ENCODE measurements at regions not wholly inside any gene's neighbourhood (a gene's known extent, or its start where the extent isn't known, plus 50 kb on each side); places are given as distances from the start of the nearest gene placed in this dataset.

DNA sequence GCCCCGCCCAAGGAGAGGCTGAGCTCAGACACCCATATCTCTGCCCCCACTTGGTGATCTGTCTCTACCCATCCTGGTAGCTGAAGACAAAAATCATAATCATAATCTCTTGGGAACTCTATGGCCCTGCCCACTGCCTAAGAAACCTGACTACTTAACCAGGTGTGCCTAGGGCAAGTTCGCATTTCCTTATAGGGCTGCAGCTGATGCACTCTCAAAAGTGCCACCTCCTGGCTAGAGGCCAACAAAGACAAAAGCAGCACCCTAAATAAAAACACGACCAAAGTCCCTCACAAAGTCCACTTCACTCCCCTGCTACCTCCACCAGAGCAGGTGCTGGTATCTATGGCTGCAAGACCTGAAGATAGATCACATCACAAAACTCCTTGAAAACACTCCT is 250.4 kb upstream of the SLITRK3 start:
- no peak overlapping the region for H3K27ac ChIP-seq (ENCODE audit: low read depth, low read length)
- H3K4me3 ChIP-seq (ENCODE audit: low read depth in 1 of 2, low read length in 2 of 2): no peak overlapping the region
- H3K27me3 ChIP-seq (ENCODE audit: control insufficient read depth in 1 of 2, insufficient read depth in 2 of 2, low read length in 2 of 2): no peaks in the 10 kb centered on the region
- no peaks in the 10 kb centered on the region for H3K4me1 ChIP-seq (ENCODE audit: insufficient read depth, low read length)
- no peaks in the 10 kb centered on the region for H3K9me3 ChIP-seq (ENCODE audit: low read length)
- no peaks in the 10 kb centered on the region for H3K36me3 ChIP-seq (ENCODE audit: insufficient read depth, low read length)
- no peak overlapping the region for H3K9ac ChIP-seq (ENCODE audit: low read length)

DNA sequence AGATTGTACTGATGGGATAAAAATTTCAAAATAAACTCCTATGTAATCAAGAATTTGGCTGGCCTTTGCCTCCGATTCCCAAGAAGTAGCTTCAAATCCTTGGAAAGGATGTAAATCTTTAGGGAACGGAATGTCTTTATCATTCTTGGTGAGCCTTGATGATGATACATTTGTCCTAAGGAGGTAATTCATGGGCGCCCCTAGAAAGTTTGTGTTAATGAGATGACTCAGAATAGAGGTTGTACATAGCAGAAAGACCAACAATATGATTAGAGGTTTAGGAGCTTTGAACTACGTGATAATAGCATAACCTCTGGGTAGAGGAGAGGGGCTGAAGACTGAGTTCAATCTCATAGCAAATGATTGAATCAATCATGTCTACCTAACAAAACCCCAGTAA is 248.6 kb upstream of the SLITRK3 start:
- no peaks in the 10 kb centered on the region for H3K36me3 ChIP-seq (ENCODE audit: insufficient read depth, low read length)
- no peak overlapping the region for H3K27ac ChIP-seq (ENCODE audit: low read depth, low read length)
- H3K9me3 ChIP-seq (ENCODE audit: low read length): no peaks in the 10 kb centered on the region
- no peaks in the 10 kb centered on the region for H3K27me3 ChIP-seq (ENCODE audit: control insufficient read depth in 1 of 2, insufficient read depth in 2 of 2, low read length in 2 of 2)
- no peak overlapping the region for H3K4me3 ChIP-seq (ENCODE audit: low read depth in 1 of 2, low read length in 2 of 2)
- no peaks in the 10 kb centered on the region for H3K4me1 ChIP-seq (ENCODE audit: insufficient read depth, low read length)
- H3K9ac ChIP-seq (ENCODE audit: low read length): no peak overlapping the region

DNA sequence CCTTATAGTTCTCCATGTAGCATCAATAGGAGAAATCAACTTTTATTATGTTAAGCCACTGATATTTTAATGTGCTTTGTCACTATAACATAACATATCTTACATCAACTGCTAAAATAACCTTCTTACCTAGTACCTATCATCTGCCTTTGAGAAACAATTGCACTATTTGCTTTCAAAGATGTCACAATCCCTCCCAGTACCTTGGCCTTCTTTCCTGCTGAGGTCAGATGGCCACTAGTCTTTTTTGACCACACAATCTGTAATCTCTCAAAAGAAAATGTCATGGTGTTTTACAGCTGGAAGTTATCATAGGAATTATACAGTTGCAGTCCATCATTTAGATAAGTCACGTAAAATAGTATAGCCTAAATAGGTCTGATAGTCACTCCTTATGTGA is 247.5 kb upstream of the SLITRK3 start:
- no peaks in the 10 kb centered on the region for H3K36me3 ChIP-seq (ENCODE audit: insufficient read depth, low read length)
- no peak overlapping the region for H3K27ac ChIP-seq (ENCODE audit: low read depth, low read length)

DNA sequence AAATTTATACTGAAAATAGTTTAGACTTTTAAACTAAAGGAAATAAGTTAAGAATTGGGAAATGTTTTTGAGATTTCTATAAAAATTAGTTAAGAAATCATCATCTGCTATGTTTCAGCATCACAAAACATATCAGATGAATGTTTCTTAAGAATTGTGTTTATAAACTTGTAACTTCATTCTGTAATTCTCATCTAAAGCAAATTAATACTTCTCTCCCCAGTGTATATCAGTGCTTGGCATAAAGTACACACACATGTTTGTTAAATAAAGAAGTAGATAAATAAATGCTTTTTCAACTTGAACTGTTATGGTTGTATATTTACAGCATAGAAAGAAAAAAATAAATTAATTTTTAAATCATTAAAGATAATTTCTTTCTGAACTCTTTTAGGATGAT is 245.9 kb upstream of the SLITRK3 start:
- no peaks in the 10 kb centered on the region for H3K4me1 ChIP-seq (ENCODE audit: insufficient read depth, low read length)
- H3K9ac ChIP-seq (ENCODE audit: low read length): no peak overlapping the region
- no peak overlapping the region for H3K4me3 ChIP-seq (ENCODE audit: low read depth in 1 of 2, low read length in 2 of 2)
- no peaks in the 10 kb centered on the region for H3K27me3 ChIP-seq (ENCODE audit: control insufficient read depth in 1 of 2, insufficient read depth in 2 of 2, low read length in 2 of 2)
- H3K36me3 ChIP-seq (ENCODE audit: insufficient read depth, low read length): no peaks in the 10 kb centered on the region
- no peaks in the 10 kb centered on the region for H3K9me3 ChIP-seq (ENCODE audit: low read length)
- H3K27ac ChIP-seq (ENCODE audit: low read depth, low read length): no peak overlapping the region

More for the DNA sequence above, 247.5 kb upstream of the SLITRK3 start:
- Histone ChIP-seq H3K9me3 (ENCODE audit: low read length) (no peaks in the 10 kb centered on the region), H3K9ac (ENCODE audit: low read length) (no peak overlapping the region), H3K4me3 (ENCODE audit: low read depth in 1 of 2, low read length in 2 of 2) (no peak overlapping the region), H3K4me1 (ENCODE audit: insufficient read depth, low read length) (no peaks in the 10 kb centered on the region), H3K27me3 (ENCODE audit: control insufficient read depth in 1 of 2, insufficient read depth in 2 of 2, low read length in 2 of 2) (no peaks in the 10 kb centered on the region)

DNA sequence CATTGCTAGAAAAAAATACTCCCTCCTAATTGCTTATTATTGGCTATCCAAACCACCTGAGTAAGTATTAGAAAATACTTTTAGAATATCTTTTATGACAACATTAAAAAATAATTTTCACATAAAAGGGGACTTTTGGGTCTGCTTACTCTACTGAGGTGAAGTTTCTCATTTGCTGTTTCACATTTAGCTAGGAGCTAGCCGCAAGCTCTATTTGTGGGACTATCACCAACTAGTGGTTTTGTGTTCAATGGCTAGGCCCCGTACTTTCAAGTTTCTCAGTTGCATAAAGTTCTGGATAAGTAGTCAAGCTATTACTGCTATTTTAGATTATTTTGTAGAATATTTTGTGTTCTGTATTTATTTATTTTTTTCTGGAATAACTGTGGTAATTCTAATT is 244.2 kb upstream of the SLITRK3 start:
- Histone ChIP-seq H3K27ac (ENCODE audit: low read depth, low read length) (no peak overlapping the region), H3K9ac (ENCODE audit: low read length) (no peak overlapping the region), H3K4me1 (ENCODE audit: insufficient read depth, low read length) (no peaks in the 10 kb centered on the region), H3K36me3 (ENCODE audit: insufficient read depth, low read length) (no peaks in the 10 kb centered on the region), H3K4me3 (ENCODE audit: low read depth in 1 of 2, low read length in 2 of 2) (no peak overlapping the region), H3K9me3 (ENCODE audit: low read length) (no peaks in the 10 kb centered on the region), H3K27me3 (ENCODE audit: control insufficient read depth in 1 of 2, insufficient read depth in 2 of 2, low read length in 2 of 2) (no peaks in the 10 kb centered on the region)

DNA sequence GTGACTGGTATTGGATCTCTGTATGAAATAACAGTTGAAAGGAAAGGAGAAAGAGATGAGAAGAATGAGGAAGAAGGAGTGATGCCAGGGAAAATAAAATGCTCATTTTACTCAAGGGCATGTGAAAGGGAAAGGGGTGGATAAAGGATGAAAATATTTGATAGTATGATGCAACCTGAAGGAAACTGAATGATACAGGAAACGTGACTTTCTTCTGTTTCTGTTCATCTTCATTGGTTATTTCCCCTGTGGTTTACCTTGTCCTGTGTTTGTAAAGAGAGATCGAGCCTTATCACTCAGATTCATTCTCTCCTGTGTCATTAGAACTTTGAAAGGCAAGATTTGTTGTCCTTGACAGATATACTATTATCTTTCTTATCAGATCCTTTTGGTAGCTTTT is 243.6 kb upstream of the SLITRK3 start:
- no peaks in the 10 kb centered on the region for H3K4me1 ChIP-seq (ENCODE audit: insufficient read depth, low read length)
- no peaks in the 10 kb centered on the region for H3K9me3 ChIP-seq (ENCODE audit: low read length)
- no peak overlapping the region for H3K9ac ChIP-seq (ENCODE audit: low read length)
- H3K27me3 ChIP-seq (ENCODE audit: control insufficient read depth in 1 of 2, insufficient read depth in 2 of 2, low read length in 2 of 2): no peaks in the 10 kb centered on the region
- H3K27ac ChIP-seq (ENCODE audit: low read depth, low read length): no peak overlapping the region
- no peak overlapping the region for H3K4me3 ChIP-seq (ENCODE audit: low read depth in 1 of 2, low read length in 2 of 2)
- H3K36me3 ChIP-seq (ENCODE audit: insufficient read depth, low read length): no peaks in the 10 kb centered on the region

DNA sequence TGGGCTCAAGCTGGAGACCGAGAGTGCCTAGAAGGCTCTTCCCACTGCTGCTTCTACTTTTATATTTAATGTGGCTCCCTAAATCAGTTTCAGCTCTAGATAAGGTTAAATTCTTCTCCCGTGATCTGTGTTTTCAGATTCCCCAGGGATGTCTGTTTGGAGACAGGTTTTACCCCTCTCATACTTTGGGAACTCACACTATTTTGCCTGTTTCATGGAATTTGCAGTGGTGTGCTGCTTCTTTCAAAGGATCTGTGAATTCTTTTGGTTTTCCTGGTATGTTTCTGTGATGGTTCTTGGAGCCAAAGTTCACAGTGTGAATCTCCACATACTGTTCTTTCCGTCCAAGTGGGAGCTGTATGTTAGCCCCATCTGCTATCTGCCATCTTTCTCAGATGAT is 238.3 kb upstream of the SLITRK3 start:
- H3K4me3 ChIP-seq (ENCODE audit: low read depth in 1 of 2, low read length in 2 of 2): no peak overlapping the region
- H3K27me3 ChIP-seq (ENCODE audit: control insufficient read depth in 1 of 2, insufficient read depth in 2 of 2, low read length in 2 of 2): no peaks in the 10 kb centered on the region
- H3K27ac ChIP-seq (ENCODE audit: low read depth, low read length): no peak overlapping the region
- no peaks in the 10 kb centered on the region for H3K36me3 ChIP-seq (ENCODE audit: insufficient read depth, low read length)
- H3K9ac ChIP-seq (ENCODE audit: low read length): no peak overlapping the region
- no peaks in the 10 kb centered on the region for H3K4me1 ChIP-seq (ENCODE audit: insufficient read depth, low read length)
- no peaks in the 10 kb centered on the region for H3K9me3 ChIP-seq (ENCODE audit: low read length)

DNA sequence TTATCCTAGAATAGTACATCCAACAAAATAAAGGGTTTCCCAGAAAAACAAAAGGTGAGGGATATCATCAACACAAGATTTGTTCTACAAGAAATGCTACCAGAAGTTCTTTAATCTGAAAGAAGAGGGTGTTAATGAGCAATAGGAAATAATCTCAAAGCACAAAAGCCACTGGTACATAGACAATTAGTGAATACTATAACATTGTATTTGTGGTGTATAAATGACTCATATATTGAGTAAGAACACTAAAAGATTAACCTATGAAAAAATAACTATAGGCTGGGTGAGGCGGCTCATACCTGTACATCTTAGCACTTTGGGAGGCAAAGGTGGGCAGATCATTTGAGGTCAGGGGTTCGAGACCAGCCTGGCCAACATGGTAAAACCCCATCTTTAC is 210.2 kb upstream of the SLITRK3 start:
- H3K36me3 ChIP-seq (ENCODE audit: insufficient read depth, low read length): no peaks in the 10 kb centered on the region
- H3K4me3 ChIP-seq (ENCODE audit: low read depth in 1 of 2, low read length in 2 of 2): no peak overlapping the region
- no peaks in the 10 kb centered on the region for H3K27me3 ChIP-seq (ENCODE audit: control insufficient read depth in 1 of 2, insufficient read depth in 2 of 2, low read length in 2 of 2)
- no peaks in the 10 kb centered on the region for H3K9me3 ChIP-seq (ENCODE audit: low read length)
- H3K9ac ChIP-seq (ENCODE audit: low read length): no peak overlapping the region
- H3K27ac ChIP-seq (ENCODE audit: low read depth, low read length): no peak overlapping the region
- H3K4me1 ChIP-seq (ENCODE audit: insufficient read depth, low read length): no peaks in the 10 kb centered on the region

DNA sequence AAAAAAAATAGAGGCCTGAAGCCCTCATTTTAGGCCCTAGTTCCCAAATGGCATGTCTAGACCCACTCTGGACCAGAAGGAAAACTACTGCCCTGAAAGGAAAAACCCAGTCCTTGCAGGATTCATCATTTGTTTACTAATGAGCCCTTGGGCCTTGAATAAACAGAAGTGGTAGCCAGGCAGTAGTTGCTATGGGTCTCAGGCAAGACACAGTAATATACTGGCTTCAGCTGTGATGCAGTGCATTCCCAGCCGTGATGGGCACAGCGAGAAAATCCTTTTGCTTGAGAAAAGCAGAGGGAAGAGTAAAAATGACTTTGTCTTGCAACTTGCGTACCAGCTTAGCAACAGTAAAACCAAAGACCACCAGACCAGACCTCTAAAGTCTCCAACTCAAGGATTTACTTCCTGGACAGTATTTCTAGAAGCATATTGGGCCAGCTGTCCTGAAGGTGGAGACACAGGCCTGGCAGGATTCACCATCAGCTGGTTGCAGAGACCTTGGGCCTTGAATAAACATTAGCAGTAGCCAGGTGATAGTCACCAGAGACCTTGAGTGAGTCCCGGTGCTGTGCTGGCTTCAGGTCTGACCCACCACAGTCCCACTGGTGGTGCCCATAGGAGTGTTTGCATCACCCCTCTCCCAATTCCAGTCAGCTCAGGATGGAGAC is 208.3 kb upstream of the SLITRK3 start:
- Histone ChIP-seq H3K9ac (ENCODE audit: low read length) (no peak overlapping the region), H3K9me3 (ENCODE audit: low read length) (no peaks in the 10 kb centered on the region), H3K4me1 (ENCODE audit: insufficient read depth, low read length) (no peaks in the 10 kb centered on the region), H3K27ac (ENCODE audit: low read depth, low read length) (no peak overlapping the region), H3K27me3 (ENCODE audit: control insufficient read depth in 1 of 2, insufficient read depth in 2 of 2, low read length in 2 of 2) (no peaks in the 10 kb centered on the region), H3K36me3 (ENCODE audit: insufficient read depth, low read length) (no peaks in the 10 kb centered on the region), H3K4me3 (ENCODE audit: low read depth in 1 of 2, low read length in 2 of 2) (no peak overlapping the region)

DNA sequence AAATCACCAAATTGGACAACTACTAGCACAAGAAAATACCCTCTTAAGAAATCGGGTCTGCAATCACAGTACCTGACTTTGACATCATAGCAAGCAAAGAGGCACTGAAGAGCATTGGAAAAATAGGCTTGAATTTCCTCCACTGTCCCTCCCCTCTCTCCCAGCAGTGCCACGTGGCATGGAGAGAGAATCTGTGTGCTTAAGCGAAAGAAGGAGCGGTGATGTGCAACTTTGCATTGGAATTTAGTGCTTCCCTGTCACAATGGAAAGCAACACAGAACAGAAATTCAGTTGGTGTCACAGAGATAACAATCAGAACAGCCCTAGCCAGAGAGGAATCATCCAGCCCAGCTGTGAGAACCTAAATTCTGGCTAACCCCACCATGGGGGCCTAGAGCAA is 207.5 kb upstream of the SLITRK3 start:
- no peak overlapping the region for H3K27ac ChIP-seq (ENCODE audit: low read depth, low read length)
- H3K4me1 ChIP-seq (ENCODE audit: insufficient read depth, low read length): no peaks in the 10 kb centered on the region
- H3K4me3 ChIP-seq (ENCODE audit: low read depth in 1 of 2, low read length in 2 of 2): no peak overlapping the region
- no peaks in the 10 kb centered on the region for H3K36me3 ChIP-seq (ENCODE audit: insufficient read depth, low read length)
- no peaks in the 10 kb centered on the region for H3K27me3 ChIP-seq (ENCODE audit: control insufficient read depth in 1 of 2, insufficient read depth in 2 of 2, low read length in 2 of 2)
- no peak overlapping the region for H3K9ac ChIP-seq (ENCODE audit: low read length)
- H3K9me3 ChIP-seq (ENCODE audit: low read length): no peaks in the 10 kb centered on the region

DNA sequence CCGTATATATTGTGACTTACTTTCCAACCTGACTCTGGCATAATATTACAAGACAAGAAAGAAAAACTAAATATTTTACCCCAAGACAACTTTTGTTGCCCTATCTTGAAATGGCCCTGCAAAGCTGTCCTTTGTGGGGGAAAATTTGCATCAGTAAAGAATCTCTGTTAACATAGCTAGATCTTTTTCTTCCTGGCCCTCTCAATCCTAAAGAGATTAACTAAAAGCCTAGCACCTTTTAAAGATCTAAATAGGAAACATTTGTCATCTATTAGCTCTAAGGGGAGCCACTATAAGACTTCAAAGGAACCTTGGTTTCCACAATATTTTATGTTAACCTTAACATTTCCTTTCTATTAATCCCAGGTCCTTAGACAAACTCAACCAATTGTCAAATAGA is 199.0 kb upstream of the SLITRK3 start:
- Histone ChIP-seq H3K27me3 (ENCODE audit: control insufficient read depth in 1 of 2, insufficient read depth in 2 of 2, low read length in 2 of 2) (no peaks in the 10 kb centered on the region), H3K4me1 (ENCODE audit: insufficient read depth, low read length) (no peaks in the 10 kb centered on the region), H3K9me3 (ENCODE audit: low read length) (no peaks in the 10 kb centered on the region), H3K27ac (ENCODE audit: low read depth, low read length) (no peak overlapping the region), H3K36me3 (ENCODE audit: insufficient read depth, low read length) (no peaks in the 10 kb centered on the region), H3K4me3 (ENCODE audit: low read depth in 1 of 2, low read length in 2 of 2) (no peak overlapping the region), H3K9ac (ENCODE audit: low read length) (no peak overlapping the region)

DNA sequence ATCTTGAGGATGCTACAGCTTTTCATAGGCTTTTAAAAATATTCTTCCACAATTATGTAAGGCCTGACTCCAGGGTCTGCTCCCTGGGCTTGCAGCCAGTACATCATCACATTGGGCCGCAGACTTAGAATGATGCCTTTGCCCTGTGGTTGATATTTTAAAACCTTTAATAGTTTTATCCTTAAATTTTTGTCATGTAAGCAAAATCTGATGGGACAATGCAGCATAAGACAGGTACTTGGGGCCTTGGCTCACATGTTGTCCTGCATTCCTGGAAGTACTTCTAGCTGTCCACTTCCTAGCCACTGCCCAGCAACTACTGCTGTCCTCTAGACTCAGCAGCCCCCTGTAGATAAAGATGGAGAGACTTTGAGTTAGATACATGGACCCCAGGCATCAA is 197.3 kb upstream of the SLITRK3 start:
- Histone ChIP-seq H3K27me3 (ENCODE audit: control insufficient read depth in 1 of 2, insufficient read depth in 2 of 2, low read length in 2 of 2) (no peaks in the 10 kb centered on the region), H3K36me3 (ENCODE audit: insufficient read depth, low read length) (no peaks in the 10 kb centered on the region), H3K4me1 (ENCODE audit: insufficient read depth, low read length) (no peaks in the 10 kb centered on the region), H3K9ac (ENCODE audit: low read length) (no peak overlapping the region), H3K4me3 (ENCODE audit: low read depth in 1 of 2, low read length in 2 of 2) (no peak overlapping the region), H3K9me3 (ENCODE audit: low read length) (no peaks in the 10 kb centered on the region), H3K27ac (ENCODE audit: low read depth, low read length) (no peak overlapping the region)

All from muscle layer of colon (tissue), 2 donors.